ENCODE measurements at regions not wholly inside any gene's neighbourhood (a gene's known extent, or its start where the extent isn't known, plus 50 kb on each side); places are given as distances from the start of the nearest gene placed in this dataset.

DNA sequence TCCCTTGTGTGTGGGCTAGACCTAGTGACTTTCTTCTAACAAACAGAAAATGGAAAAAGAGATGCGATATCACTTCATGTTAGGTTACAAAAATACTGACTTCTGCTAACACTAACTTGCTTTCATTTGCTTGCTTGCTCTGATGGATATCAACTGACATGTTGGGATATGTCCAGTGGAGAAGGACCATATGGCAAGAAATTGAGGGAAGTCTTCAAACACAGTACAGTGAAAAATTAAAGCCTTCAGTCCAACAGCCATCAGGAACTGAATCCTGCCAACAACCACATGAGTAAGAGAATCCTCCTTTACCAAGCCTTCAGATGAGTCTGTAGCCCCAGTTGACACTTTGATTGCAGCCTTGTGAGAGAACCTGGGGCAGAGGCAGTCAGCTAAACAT is 143.9 kb downstream of the MAIP1 start:
- Histone ChIP-seq H3K4me3 (ENCODE audit: low read depth, low read length, poor library complexity, severe bottlenecking) (no peak overlapping the region), H3K27ac (ENCODE audit: low read depth, low read length, poor library complexity, severe bottlenecking) (no peak overlapping the region), H3K4me2 (ENCODE audit: low read length) (no peak overlapping the region), H4K20me1 (ENCODE audit: insufficient read depth, low read length) (no peaks in the 10 kb centered on the region), H3K9me3 (ENCODE audit: low read length) (no peaks in the 10 kb centered on the region), H3K9me2 (ENCODE audit: insufficient read depth, low read length) (no peaks in the 10 kb centered on the region), H3K4me1 (ENCODE audit: insufficient read depth, low read length, poor library complexity, severe bottlenecking) (no peaks in the 10 kb centered on the region), H3K36me3 (ENCODE audit: insufficient read depth, low read length) (no peaks in the 10 kb centered on the region), H2AFZ (ENCODE audit: low read length) (no peak overlapping the region), H3K79me2 (ENCODE audit: insufficient read depth, low read depth, low read length) (no peaks in the 10 kb centered on the region)
- BruUV-seq (replicated peaks) = no TSS peak
- intact Hi-C loops (cut with micrococcal nuclease; ENCODE audit: unreplicated experiment) = no loop called here
- ChIA-PET POLR2A (no interaction called here), CTCF (ENCODE audit: unreplicated experiment) (no interaction called here)
- TF ChIP-seq, protein P1, sequence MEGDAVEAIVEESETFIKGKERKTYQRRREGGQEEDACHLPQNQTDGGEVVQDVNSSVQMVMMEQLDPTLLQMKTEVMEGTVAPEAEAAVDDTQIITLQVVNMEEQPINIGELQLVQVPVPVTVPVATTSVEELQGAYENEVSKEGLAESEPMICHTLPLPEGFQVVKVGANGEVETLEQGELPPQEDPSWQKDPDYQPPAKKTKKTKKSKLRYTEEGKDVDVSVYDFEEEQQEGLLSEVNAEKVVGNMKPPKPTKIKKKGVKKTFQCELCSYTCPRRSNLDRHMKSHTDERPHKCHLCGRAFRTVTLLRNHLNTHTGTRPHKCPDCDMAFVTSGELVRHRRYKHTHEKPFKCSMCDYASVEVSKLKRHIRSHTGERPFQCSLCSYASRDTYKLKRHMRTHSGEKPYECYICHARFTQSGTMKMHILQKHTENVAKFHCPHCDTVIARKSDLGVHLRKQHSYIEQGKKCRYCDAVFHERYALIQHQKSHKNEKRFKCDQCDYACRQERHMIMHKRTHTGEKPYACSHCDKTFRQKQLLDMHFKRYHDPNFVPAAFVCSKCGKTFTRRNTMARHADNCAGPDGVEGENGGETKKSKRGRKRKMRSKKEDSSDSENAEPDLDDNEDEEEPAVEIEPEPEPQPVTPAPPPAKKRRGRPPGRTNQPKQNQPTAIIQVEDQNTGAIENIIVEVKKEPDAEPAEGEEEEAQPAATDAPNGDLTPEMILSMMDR (conservative IDR thresholded peaks at IDR 0.05; ENCODE audit: low read length) = no peak
- no peak for TF ChIP-seq EZH2phosphoT487 (IDR thresholded peaks at IDR 0.05; ENCODE audit: borderline replicate concordance, low read depth, low read length)
- DNase-seq (ENCODE audit: low spot score) = no peak

GRCh38 chr2:200100027-200100426 is 144.6 kb downstream of the MAIP1 start:
- intact Hi-C loops (cut with micrococcal nuclease; ENCODE audit: unreplicated experiment) = no loop called here
- Histone ChIP-seq H4K20me1 (ENCODE audit: insufficient read depth, low read length) (no peaks in the 10 kb centered on the region), H2AFZ (ENCODE audit: low read length) (no peak overlapping the region), H3K27ac (ENCODE audit: low read depth, low read length, poor library complexity, severe bottlenecking) (no peak overlapping the region), H3K9me3 (ENCODE audit: low read length) (no peaks in the 10 kb centered on the region), H3K36me3 (ENCODE audit: insufficient read depth, low read length) (no peaks in the 10 kb centered on the region), H3K79me2 (ENCODE audit: insufficient read depth, low read depth, low read length) (no peaks in the 10 kb centered on the region), H3K4me3 (ENCODE audit: low read depth, low read length, poor library complexity, severe bottlenecking) (no peak overlapping the region), H3K4me1 (ENCODE audit: insufficient read depth, low read length, poor library complexity, severe bottlenecking) (no peaks in the 10 kb centered on the region), H3K4me2 (ENCODE audit: low read length) (no peak overlapping the region), H3K9me2 (ENCODE audit: insufficient read depth, low read length) (no peaks in the 10 kb centered on the region)
- TF ChIP-seq, protein P1 (conservative IDR thresholded peaks at IDR 0.05; ENCODE audit: low read length) = no peak
- TF ChIP-seq EZH2phosphoT487 (IDR thresholded peaks at IDR 0.05; ENCODE audit: borderline replicate concordance, low read depth, low read length) = no peak
- ChIA-PET POLR2A (no interaction called here), CTCF (ENCODE audit: unreplicated experiment) (no interaction called here)
- no TSS peak for BruUV-seq (replicated peaks)
- no peak for DNase-seq (ENCODE audit: low spot score)

- TF ChIP-seq, protein P1 (conservative IDR thresholded peaks at IDR 0.05; ENCODE audit: low read length) = no peak
- TF ChIP-seq EZH2phosphoT487 (IDR thresholded peaks at IDR 0.05; ENCODE audit: borderline replicate concordance, low read depth, low read length) = no peak
- no peak for DNase-seq (ENCODE audit: low spot score)
- no peak overlapping the region for H3K27ac ChIP-seq (ENCODE audit: low read depth, low read length, poor library complexity, severe bottlenecking)
- H3K9me2 ChIP-seq (ENCODE audit: insufficient read depth, low read length) = no peaks in the 10 kb centered on the region
- H3K4me3 ChIP-seq (ENCODE audit: low read depth, low read length, poor library complexity, severe bottlenecking) = no peak overlapping the region
- H3K9me3 ChIP-seq (ENCODE audit: low read length) = no peaks in the 10 kb centered on the region
- no peaks in the 10 kb centered on the region for H3K79me2 ChIP-seq (ENCODE audit: insufficient read depth, low read depth, low read length)
- H3K4me1 ChIP-seq (ENCODE audit: insufficient read depth, low read length, poor library complexity, severe bottlenecking) = no peaks in the 10 kb centered on the region
- no peaks in the 10 kb centered on the region for H4K20me1 ChIP-seq (ENCODE audit: insufficient read depth, low read length)
- ChIA-PET POLR2A (interaction anchor here (0.6 kb wide), 1 partner anchor 282 kb away, joined by 4 read pairs; no protein-coding TSS in a partner anchor), CTCF (ENCODE audit: unreplicated experiment) (no interaction called here)
- no TSS peak for BruUV-seq (replicated peaks)
- H3K36me3 ChIP-seq (ENCODE audit: insufficient read depth, low read length) = no peaks in the 10 kb centered on the region
- H2AFZ ChIP-seq (ENCODE audit: low read length) = no peak overlapping the region
- H3K4me2 ChIP-seq (ENCODE audit: low read length) = no peak overlapping the region
- intact Hi-C loops (cut with micrococcal nuclease; ENCODE audit: unreplicated experiment) = no loop called here
Measured at GRCh38 chr2:200101922-200102321, 146.5 kb downstream of the MAIP1 start.

Data from OCI-LY7 (cell line).